HEK293T (cell line): ENCODE measurements at regions not wholly inside any gene's neighbourhood (a gene's known extent, or its start where the extent isn't known, plus 50 kb on each side); places are given as distances from the start of the nearest gene placed in this dataset.

ENCODE experiments used
- CTCF ChIA-PET: fragments of 350-600 bp; formaldehyde crosslinking; extraction: SDS; loops from one replicate; lab custom pipeline; 2021; ENCODE audit warnings: antibody characterized with exemption, inconsistent platforms; lab: Yijun Ruan, JAX
- POLR2A ChIA-PET: fragments of 350-600 bp; formaldehyde crosslinking; extraction: SDS; loops from one replicate; lab custom pipeline; 2020; ENCODE audit warnings: antibody characterized with exemption, inconsistent platforms; lab: Yijun Ruan, JAX
- DNase-seq: peaks from one replicate; pipeline ENCODE4 v3.0.0; 2012; ENCODE audit warnings: mixed read lengths; ENCODE audit errors: extremely low spot score
- ARNT ChIP-seq: fragments of 450-650 bp; IDR thresholded peaks from 2 replicates; pipeline ENCODE4 v1.6.1; 2017; ENCODE audit warnings: mild to moderate bottlenecking
- BHLHE40 ChIP-seq: fragments of 450-650 bp; IDR thresholded peaks from 2 replicates; pipeline ENCODE4 v1.6.1; 2016; ENCODE audit warnings: mild to moderate bottlenecking, moderate library complexity, borderline replicate concordance
- CTBP1 ChIP-seq: fragments of 450-650 bp; IDR thresholded peaks from 2 replicates; pipeline ENCODE4 v1.6.1; 2016; ENCODE audit warnings: borderline replicate concordance
- ELF4 ChIP-seq: fragments of 450-650 bp; IDR thresholded peaks from 2 replicates; pipeline ENCODE4 v1.6.1; 2017; ENCODE audit warnings: antibody characterized with exemption
- FOXA1 ChIP-seq: fragments of 450-650 bp; IDR thresholded peaks from 2 replicates; pipeline ENCODE4 v1.6.1; 2016; ENCODE audit warnings: mild to moderate bottlenecking
- FOXK2 ChIP-seq: fragments of 450-650 bp; IDR thresholded peaks from 2 replicates; pipeline ENCODE4 v1.6.1; 2016; ENCODE audit warnings: mild to moderate bottlenecking
- FOXM1 ChIP-seq: fragments of 450-650 bp; IDR thresholded peaks from 2 replicates; pipeline ENCODE4 v1.6.1; 2017; ENCODE audit warnings: mild to moderate bottlenecking, borderline replicate concordance
- HDGF ChIP-seq: fragments of 450-650 bp; IDR thresholded peaks from 2 replicates; pipeline ENCODE4 v1.6.1; 2017; ENCODE audit warnings: antibody characterized with exemption, borderline replicate concordance
- L3MBTL2 ChIP-seq: fragments of 450-650 bp; conservative IDR thresholded peaks from 2 replicates; pipeline ENCODE4 v1.6.1; 2016; ENCODE audit warnings: mild to moderate bottlenecking
- LEF1 ChIP-seq: fragments of 450-650 bp; IDR thresholded peaks from 2 replicates; pipeline ENCODE4 v1.6.1; 2017; ENCODE audit warnings: mild to moderate bottlenecking, borderline replicate concordance
- NFRKB ChIP-seq: fragments of 450-650 bp; IDR thresholded peaks from 2 replicates; pipeline ENCODE4 v1.6.1; 2016; ENCODE audit warnings: mild to moderate bottlenecking, moderate library complexity
- PKNOX1 ChIP-seq: fragments of 450-650 bp; IDR thresholded peaks from 2 replicates; pipeline ENCODE4 v1.6.1; 2016
- SP1 ChIP-seq: fragments of 450-650 bp; IDR thresholded peaks from 2 replicates; pipeline ENCODE4 v1.6.1; 2017
- SUZ12 ChIP-seq: fragments of 450-650 bp; IDR thresholded peaks from 2 replicates; pipeline ENCODE4 v1.6.1; 2016; ENCODE audit warnings: mild to moderate bottlenecking
- TARDBP ChIP-seq: fragments of 450-650 bp; IDR thresholded peaks from 2 replicates; pipeline ENCODE4 v1.6.1; 2016
- ZNF384 ChIP-seq: fragments of 450-650 bp; IDR thresholded peaks from 2 replicates; pipeline ENCODE4 v1.6.1; 2016

GRCh38 chr1:80706526-80706925 is 1094.2 kb upstream of the ADGRL2 start:
- CTCF ChIA-PET = no interaction called here
- DNase-seq = no peak
- TF ChIP-seq L3MBTL2 (no peak), CTBP1 (no peak), BHLHE40 (no peak), FOXK2 (no peak), TARDBP (no peak), ARNT (no peak), PKNOX1 (no peak)
- POLR2A ChIA-PET = no interaction called here

- POLR2A ChIA-PET = no interaction called here
- TF ChIP-seq TARDBP = no peak
- TF ChIP-seq LEF1 = no peak
- TF ChIP-seq CTBP1 = no peak
- TF ChIP-seq L3MBTL2 = no peak
- CTCF ChIA-PET = no interaction called here
- DNase-seq = no peak
Observed at GRCh38 chr1:80678438-80678837, 1122.3 kb upstream of the ADGRL2 start.

- POLR2A ChIA-PET = no interaction called here
- CTCF ChIA-PET = interaction anchor here (0.9 to 1.4 kb wide), 2 partner anchors 20 to 215 kb away, joined by 3 to 5 read pairs; no protein-coding TSS in a partner anchor
- DNase-seq = no peak
- no peak for TF ChIP-seq FOXK2
- TF ChIP-seq FOXA1 = no peak
- no peak for TF ChIP-seq CTBP1
- TF ChIP-seq SUZ12 = no peak
- TF ChIP-seq FOXM1 = no peak
- TF ChIP-seq L3MBTL2 = no peak; the same call in 1 of the 2 replicates
- no peak for TF ChIP-seq HDGF
- TF ChIP-seq PKNOX1 = no peak
- TF ChIP-seq NFRKB = no peak
- TF ChIP-seq BHLHE40 = no peak
- TF ChIP-seq ZNF384 = no peak
- TF ChIP-seq TARDBP = no peak
- TF ChIP-seq SP1 = no peak
- no peak for TF ChIP-seq LEF1
- TF ChIP-seq ELF4 = no peak
- TF ChIP-seq ARNT = no peak
Observed at GRCh38 chr1:80675454-80675853, 1125.3 kb upstream of the ADGRL2 start.

GRCh38 chr1:80673935-80674597 is 1126.7 kb upstream of the ADGRL2 start:
- TF ChIP-seq ZNF384 = no peak
- TF ChIP-seq PKNOX1 = no peak
- no peak for TF ChIP-seq CTBP1
- no peak for TF ChIP-seq TARDBP
- no peak for TF ChIP-seq FOXM1
- no peak for TF ChIP-seq ELF4
- no peak for TF ChIP-seq L3MBTL2
- no peak for TF ChIP-seq NFRKB
- no peak for TF ChIP-seq LEF1
- TF ChIP-seq ARNT = no peak
- no peak for TF ChIP-seq FOXK2
- no peak for TF ChIP-seq FOXA1
- no peak for TF ChIP-seq HDGF
- POLR2A ChIA-PET = no interaction called here
- DNase-seq = no peak
- CTCF ChIA-PET = no interaction called here

GRCh38 chr1:80668372-80668771 is 1132.4 kb upstream of the ADGRL2 start:
- DNase-seq = no peak
- POLR2A ChIA-PET = no interaction called here
- TF ChIP-seq NFRKB (no peak), ELF4 (no peak), PKNOX1 (no peak), ZNF384 (no peak), FOXM1 (no peak), HDGF (no peak), CTBP1 (no peak), FOXK2 (no peak)
- CTCF ChIA-PET = no interaction called here

- POLR2A ChIA-PET = no interaction called here
- CTCF ChIA-PET = no interaction called here
- no peak for DNase-seq
- TF ChIP-seq HDGF (no peak), FOXM1 (no peak), SP1 (no peak), NFRKB (no peak), ARNT (no peak), LEF1 (no peak), CTBP1 (no peak), ZNF384 (no peak), TARDBP (no peak), ELF4 (no peak), FOXK2 (no peak), BHLHE40 (no peak)
Observed at GRCh38 chr1:80666073-80666472, 1134.7 kb upstream of the ADGRL2 start.
